SK-N-SH treated with all-trans-retinoic acid at 6 μM for 48 hours (cell line): ENCODE measurements at regions not wholly inside any gene's neighbourhood (a gene's known extent, or its start where the extent isn't known, plus 50 kb on each side); places are given as distances from the start of the nearest gene placed in this dataset.

Experiments
- ATAC-seq: fragments of 200-7000 bp; cut with Tn5 transposase; 3 replicates; pipeline ENCODE4 v1.9.1; 2020; ENCODE audit warnings: mild to moderate bottlenecking, moderate library complexity
- CSDC2 ChIP-seq: fragments of 250-450 bp; sonication (Bioruptor Pico); IDR thresholded peaks from 2 replicates; pipeline ENCODE4 v1.5.0; 2020; ENCODE audit warnings: mild to moderate bottlenecking, moderate library complexity
- ESRRG ChIP-seq: fragments of 250-450 bp; sonication (Bioruptor Pico); IDR thresholded peaks from 2 replicates; pipeline ENCODE4 v1.6.1; 2021; ENCODE audit warnings: mild to moderate bottlenecking
- GLIS3 ChIP-seq: fragments of 250-450 bp; sonication (Bioruptor Pico); IDR thresholded peaks from 2 replicates; pipeline ENCODE4 v1.5.0; 2020; ENCODE audit warnings: mild to moderate bottlenecking, moderate library complexity
- ISL1 ChIP-seq: fragments of 250-450 bp; sonication (Bioruptor Pico); IDR thresholded peaks from 2 replicates; pipeline ENCODE4 v2.1.2; 2022; ENCODE audit warnings: mild to moderate bottlenecking, moderate library complexity
- PATZ1 ChIP-seq: fragments of 250-450 bp; sonication (Bioruptor Pico); IDR thresholded peaks from 2 replicates; pipeline ENCODE4 v1.8.0; 2020; ENCODE audit warnings: mild to moderate bottlenecking, moderate library complexity, borderline replicate concordance
- PPARA ChIP-seq: fragments of 250-450 bp; sonication (Bioruptor Pico); IDR thresholded peaks from 2 replicates; pipeline ENCODE4 v1.5.0; 2020; ENCODE audit warnings: mild to moderate bottlenecking, borderline replicate concordance
- SNAI2 ChIP-seq: fragments of 250-450 bp; sonication (Bioruptor Pico); IDR thresholded peaks from 2 replicates; pipeline ENCODE4 v1.5.0; 2020; ENCODE audit warnings: mild to moderate bottlenecking, moderate library complexity
- TCF4 ChIP-seq: fragments of 250-450 bp; sonication (Bioruptor Pico); IDR thresholded peaks from 2 replicates; pipeline ENCODE4 v1.8.0; 2021; ENCODE audit warnings: mild to moderate bottlenecking, moderate library complexity, borderline replicate concordance
- TOX ChIP-seq: fragments of 250-450 bp; sonication (Bioruptor Pico); IDR thresholded peaks from 2 replicates; pipeline ENCODE4 v1.8.0; 2021; ENCODE audit warnings: mild to moderate bottlenecking, moderate library complexity, borderline replicate concordance
- TSHZ2 ChIP-seq: fragments of 250-450 bp; sonication (Bioruptor Pico); IDR thresholded peaks from 2 replicates; pipeline ENCODE4 v1.5.0; 2020; ENCODE audit warnings: mild to moderate bottlenecking, moderate library complexity
- ZC3H10 ChIP-seq: fragments of 250-450 bp; sonication (Bioruptor Pico); IDR thresholded peaks from 2 replicates; pipeline ENCODE4 v1.5.1; 2021; ENCODE audit warnings: mild to moderate bottlenecking, moderate library complexity
- ZFP3 ChIP-seq: fragments of 250-450 bp; sonication (Bioruptor Pico); IDR thresholded peaks from 2 replicates; pipeline ENCODE4 v1.5.0; 2020; ENCODE audit warnings: mild to moderate bottlenecking, moderate library complexity
- ZNF70 ChIP-seq: fragments of 450-650 bp; formaldehyde crosslinking; IDR thresholded peaks from 2 replicates; pipeline ENCODE4 v1.5.0; 2020; ENCODE audit warnings: mild to moderate bottlenecking, moderate library complexity
- ZNF8 ChIP-seq: fragments of 450-650 bp; formaldehyde crosslinking; IDR thresholded peaks from 2 replicates; pipeline ENCODE4 v1.5.0; 2020; ENCODE audit warnings: mild to moderate bottlenecking, moderate library complexity
- TF ChIP-seq, protein P1 (sequence below): fragments of 250-450 bp; sonication (Bioruptor Pico); IDR thresholded peaks from 2 replicates; pipeline ENCODE4 v1.8.0; 2021; ENCODE audit warnings: low read depth, mild to moderate bottlenecking, moderate library complexity, borderline replicate concordance
- TF ChIP-seq, protein P2 (sequence below): fragments of 250-450 bp; sonication (Bioruptor Pico); IDR thresholded peaks from 2 replicates; pipeline ENCODE4 v1.5.1; 2021; ENCODE audit warnings: mild to moderate bottlenecking, moderate library complexity

DNA sequence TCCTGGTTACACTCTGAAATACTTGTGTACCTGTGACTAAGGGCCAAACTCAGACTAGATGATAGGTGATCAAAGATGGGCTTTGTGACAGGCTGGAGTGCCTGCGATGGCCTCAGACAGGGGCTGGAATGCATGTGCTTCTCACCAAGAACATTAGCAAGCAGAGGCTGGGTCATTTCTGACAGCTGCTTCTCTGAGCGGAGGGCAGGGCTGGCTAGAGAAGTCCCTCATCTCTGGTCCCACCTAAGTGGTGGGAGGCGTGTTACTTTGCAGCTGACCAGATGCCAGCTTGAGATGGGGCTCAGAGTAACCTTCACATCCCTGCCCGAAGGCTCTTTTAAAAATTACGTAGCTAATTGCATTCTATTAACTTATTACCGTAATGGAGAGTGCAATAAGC, 106.8 kb upstream of the RTL1 start (continued):
- TF ChIP-seq, protein P1, sequence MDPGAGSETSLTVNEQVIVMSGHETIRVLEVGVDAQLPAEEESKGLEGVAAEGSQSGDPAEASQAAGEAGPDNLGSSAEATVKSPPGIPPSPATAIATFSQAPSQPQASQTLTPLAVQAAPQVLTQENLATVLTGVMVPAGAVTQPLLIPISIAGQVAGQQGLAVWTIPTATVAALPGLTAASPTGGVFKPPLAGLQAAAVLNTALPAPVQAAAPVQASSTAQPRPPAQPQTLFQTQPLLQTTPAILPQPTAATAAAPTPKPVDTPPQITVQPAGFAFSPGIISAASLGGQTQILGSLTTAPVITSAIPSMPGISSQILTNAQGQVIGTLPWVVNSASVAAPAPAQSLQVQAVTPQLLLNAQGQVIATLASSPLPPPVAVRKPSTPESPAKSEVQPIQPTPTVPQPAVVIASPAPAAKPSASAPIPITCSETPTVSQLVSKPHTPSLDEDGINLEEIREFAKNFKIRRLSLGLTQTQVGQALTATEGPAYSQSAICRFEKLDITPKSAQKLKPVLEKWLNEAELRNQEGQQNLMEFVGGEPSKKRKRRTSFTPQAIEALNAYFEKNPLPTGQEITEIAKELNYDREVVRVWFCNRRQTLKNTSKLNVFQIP (CRISPR knock-in tag): no peak
- no peak for TF ChIP-seq PATZ1 (CRISPR knock-in tag)
- TF ChIP-seq SNAI2 (CRISPR knock-in tag): no peak
- no peak for TF ChIP-seq ESRRG (CRISPR knock-in tag)

GRCh38 chr14:101010835-101011234, 107.3 kb upstream of the RTL1 start:
- ATAC-seq: no peak; the same call in 2 of the 3 replicates
- no peak for TF ChIP-seq ZC3H10 (CRISPR knock-in tag)
- TF ChIP-seq TCF4: peak; percentile 42; the same call in 1 of the 2 replicates

DNA sequence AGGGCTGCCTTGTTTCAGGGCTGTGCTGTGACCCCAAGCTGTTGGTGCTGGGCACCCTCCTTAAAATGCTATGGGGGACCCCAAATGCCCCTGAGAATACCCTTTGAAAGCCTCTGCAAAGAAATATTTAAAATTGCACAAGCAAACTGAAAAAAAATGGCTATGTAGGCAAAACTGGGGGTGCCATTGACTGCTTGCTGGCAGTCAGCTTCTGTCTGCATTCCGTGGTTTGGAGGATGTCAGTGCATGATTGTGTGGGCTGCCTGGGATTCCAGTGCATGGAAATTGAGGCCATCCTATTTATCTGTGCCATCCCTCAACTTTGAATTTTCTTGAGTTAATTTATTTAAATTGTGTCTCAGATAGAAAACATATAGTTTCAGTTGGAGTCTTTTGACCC, 113.7 kb upstream of the RTL1 start:
- TF ChIP-seq TOX: no peak
- TF ChIP-seq TSHZ2 (CRISPR knock-in tag): no peak
- TF ChIP-seq ZNF8: no peak
- no peak for TF ChIP-seq ISL1 (CRISPR knock-in tag)
- no peak for TF ChIP-seq ESRRG (CRISPR knock-in tag)
- no peak for ATAC-seq

DNA sequence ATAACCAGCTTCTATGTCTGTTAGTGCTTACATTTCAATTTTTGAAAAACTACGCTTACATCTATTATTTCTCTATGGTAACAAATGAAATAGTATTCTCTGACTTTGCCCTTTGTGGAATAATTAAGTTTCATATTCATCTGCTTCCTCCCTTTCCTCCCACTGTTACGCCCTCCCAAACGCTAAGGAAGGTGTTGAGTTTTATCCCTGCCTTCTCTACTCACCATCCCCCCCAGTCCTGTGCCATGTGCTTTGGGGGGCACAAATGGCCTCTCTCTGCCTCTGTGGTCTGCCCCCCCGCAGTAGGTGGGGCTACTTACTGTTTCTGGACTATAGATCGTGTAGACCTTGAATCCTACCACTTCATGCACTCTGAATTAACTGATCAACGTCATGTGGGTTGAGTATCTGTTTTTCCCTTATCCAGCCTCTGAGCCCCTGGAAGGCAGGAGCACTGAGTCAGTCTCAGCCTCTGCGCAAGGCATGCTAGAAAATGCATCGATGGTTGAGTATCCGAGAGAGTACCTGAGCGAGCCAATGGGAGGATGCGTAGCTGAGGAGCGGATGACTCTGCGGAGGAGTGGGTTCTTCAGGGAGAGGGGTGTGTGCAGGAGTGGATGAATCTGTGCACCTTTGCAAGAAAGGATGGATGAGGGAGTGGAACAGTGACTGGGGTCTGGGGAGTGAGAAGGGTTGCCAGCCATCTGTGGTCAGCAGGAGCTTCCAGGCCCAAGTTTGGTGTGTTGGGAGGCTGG, 114.5 kb upstream of the RTL1 start:
- TF ChIP-seq ESRRG (CRISPR knock-in tag) (no peak), PPARA (CRISPR knock-in tag) (no peak)

GRCh38 chr14:101018561-101019290, 115.2 kb upstream of the RTL1 start:
- ATAC-seq: no peak
- TF ChIP-seq ZNF8 (no peak), ZC3H10 (CRISPR knock-in tag) (no peak), SNAI2 (CRISPR knock-in tag) (no peak), ZFP3 (CRISPR knock-in tag) (no peak), CSDC2 (CRISPR knock-in tag) (no peak), TSHZ2 (CRISPR knock-in tag) (no peak), PPARA (CRISPR knock-in tag) (no peak), ZNF70 (no peak), GLIS3 (CRISPR knock-in tag) (no peak)
- TF ChIP-seq, protein P2, sequence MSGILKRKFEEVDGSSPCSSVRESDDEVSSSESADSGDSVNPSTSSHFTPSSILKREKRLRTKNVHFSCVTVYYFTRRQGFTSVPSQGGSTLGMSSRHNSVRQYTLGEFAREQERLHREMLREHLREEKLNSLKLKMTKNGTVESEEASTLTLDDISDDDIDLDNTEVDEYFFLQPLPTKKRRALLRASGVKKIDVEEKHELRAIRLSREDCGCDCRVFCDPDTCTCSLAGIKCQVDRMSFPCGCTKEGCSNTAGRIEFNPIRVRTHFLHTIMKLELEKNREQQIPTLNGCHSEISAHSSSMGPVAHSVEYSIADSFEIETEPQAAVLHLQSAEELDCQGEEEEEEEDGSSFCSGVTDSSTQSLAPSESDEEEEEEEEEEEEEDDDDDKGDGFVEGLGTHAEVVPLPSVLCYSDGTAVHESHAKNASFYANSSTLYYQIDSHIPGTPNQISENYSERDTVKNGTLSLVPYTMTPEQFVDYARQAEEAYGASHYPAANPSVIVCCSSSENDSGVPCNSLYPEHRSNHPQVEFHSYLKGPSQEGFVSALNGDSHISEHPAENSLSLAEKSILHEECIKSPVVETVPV (CRISPR knock-in tag): no peak

More for the DNA sequence above, 114.5 kb upstream of the RTL1 start:
- ATAC-seq: no peak
